Colon (tissue), 2 donors: ENCODE measurements at regions not wholly inside any gene's neighbourhood (a gene's known extent, or its start where the extent isn't known, plus 50 kb on each side); places are given as distances from the start of the nearest gene placed in this dataset.

Source experiments
- FAIRE-seq: peaks from 2 replicates; lab custom pipeline; 2012; peaks lifted over from hg19 to GRCh38; lab: Jason Lieb, UNC
- donor health status: control.
- donor health status: control.

DNA sequence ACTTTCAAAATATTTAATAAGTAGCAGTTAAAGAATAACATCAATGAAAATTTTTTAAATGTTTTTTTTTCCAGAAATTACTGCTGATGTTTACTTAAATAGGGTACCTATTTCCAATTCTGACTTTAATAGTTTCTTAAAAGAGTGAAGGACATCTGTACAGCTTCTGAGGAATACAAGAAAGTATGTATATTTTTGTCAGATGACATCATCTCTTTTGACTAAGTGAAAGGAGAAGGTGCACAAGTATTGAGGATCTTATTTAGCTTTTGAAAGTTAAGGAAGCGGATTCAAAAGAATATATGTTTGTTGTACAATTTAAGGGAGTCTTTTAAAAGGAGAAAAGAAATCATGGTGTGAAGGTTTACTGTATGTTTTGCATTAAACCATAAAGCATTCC is 90.0 kb upstream of the SLC35B3 start:
- no peak for FAIRE-seq

DNA sequence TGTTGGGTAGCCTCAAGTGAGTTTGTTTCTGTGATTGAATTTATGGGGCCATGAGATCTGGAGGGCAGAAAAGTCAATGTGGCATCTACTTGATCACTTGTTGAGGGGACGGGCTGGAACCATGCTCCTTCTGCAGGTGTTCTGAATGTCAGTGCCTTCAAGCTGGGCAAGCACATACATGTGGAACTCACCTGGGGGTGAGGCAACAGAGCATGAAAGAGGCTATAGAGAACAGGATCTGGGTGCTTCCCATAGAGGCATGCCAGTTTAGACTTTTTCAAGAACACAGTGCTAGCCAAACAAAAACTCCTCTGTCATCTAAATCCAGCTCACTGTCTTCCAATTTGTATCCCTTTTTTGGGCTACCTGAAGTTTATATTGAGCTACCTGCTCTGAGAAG is 77.8 kb upstream of the SLC35B3 start:
- no peak for FAIRE-seq

DNA sequence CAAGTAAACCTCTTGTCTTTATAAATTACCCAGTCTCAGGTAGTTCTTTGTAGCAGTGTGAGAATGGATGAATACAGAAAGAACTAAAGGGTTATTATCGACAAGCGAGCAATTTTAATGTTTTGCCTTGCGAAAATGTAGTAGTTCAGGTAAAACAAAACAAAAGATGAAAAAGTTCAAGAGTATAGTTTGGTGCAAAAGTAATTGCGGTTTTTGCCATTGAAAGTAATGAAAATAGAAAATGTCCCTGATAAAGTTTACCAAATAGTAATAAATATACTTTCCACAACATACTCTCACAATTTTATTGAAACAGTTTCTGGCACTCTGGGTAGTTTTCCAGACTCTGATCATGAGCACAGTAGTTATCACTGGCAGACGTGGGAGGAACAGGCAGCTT is 71.9 kb upstream of the SLC35B3 start:
- no peak for FAIRE-seq

DNA sequence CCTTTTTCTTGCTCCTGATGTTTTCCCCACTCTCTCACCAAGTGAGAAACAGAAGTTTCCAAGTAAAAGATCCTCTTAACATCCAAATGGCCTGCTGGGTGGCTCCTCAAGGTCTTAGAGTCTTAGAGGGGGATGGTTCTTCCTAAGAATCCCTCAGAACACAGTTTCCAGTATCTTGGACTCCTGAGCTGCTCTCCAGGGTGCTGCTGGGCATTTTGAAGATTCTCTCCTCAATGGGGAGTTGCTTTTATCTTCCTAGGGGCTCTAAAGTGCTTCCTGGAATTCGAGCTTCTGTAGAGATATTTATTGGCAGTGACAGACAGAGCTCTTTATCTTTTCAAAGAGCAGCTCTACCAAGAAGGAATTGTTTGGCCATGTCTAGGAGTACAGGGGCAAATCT is 70.8 kb upstream of the SLC35B3 start:
- FAIRE-seq = no peak

DNA sequence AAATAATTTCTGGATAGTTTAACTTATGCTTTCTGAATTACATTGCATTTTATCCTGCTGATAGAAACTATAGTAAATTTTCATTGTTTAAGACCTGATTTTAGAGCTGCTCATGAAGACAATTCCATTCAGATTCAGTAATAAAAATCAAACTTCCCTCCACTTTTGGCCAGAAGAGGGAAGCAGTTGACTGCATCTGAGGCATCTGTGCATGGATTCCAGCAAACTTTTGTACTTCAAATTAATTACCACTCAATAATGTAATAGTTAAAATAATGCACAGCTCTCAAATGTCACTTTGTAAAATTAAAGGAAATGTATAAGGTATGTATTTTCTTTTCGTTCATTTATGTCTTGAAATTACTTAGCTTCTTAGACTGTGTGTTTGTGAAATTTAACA is 64.2 kb upstream of the SLC35B3 start:
- FAIRE-seq = no peak

DNA sequence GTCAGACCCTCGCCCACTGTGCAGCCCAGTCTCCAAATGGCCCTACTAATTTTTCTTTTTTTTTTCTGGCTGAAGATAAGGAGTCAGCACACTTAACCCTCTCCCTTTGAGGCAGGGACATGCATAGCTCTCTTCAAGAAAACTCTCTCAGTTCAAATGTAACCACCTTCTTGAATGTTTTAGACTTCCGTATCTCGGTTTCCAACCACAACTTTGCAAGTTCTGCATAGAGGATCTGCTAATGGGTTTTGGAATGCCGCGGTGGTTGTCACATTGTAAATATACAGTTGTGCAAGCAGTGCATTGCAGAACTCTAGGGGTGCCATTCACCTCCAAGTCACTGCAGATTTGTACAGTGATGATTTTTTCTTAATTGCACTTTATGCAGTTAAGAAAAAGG is 59.4 kb upstream of the SLC35B3 start:
- no peak for FAIRE-seq

DNA sequence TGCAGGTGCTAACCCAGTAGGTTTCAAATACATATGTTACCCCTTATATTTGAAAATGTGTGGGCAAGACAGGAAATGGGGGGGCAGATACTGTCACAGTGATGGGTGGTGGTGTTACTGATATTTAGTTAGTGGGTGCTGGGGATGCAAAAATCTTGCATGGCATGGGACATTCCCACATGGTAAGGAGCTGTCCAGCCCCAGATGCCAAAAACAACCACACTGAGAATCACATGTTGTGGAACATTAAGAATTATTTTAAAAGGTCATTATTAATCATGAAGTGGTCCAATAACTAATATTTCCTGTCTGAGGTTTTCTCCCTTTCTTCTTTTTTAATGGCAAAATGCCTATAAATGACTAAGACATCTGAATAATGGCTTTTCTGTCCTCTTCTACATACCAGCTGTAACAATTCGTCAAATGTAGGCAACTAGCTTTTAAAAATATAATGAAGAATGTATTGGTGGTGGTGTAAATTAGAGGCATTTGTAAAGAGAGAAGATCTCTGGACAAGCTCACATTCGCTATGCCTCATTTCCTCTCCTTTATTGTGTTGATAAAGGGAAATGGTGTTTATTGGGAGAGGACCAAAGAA is 57.3 kb upstream of the SLC35B3 start:
- no peak for FAIRE-seq
